K562 (cell line): ENCODE measurements at regions not wholly inside any gene's neighbourhood (a gene's known extent, or its start where the extent isn't known, plus 50 kb on each side); places are given as distances from the start of the nearest gene placed in this dataset.

Experiments used
- NR1H2 ChIP-seq: sonication (generic); formaldehyde crosslinking; IDR thresholded peaks from 2 replicates; pipeline ENCODE4 v1.4.0; 2020; ENCODE audit warnings: mild to moderate bottlenecking, missing genetic modification reagents
- TF ChIP-seq, protein P1 (sequence below): fragments of 200-800 bp; sonication (Bioruptor generic); IDR thresholded peaks from 2 replicates; pipeline ENCODE4 v1.6.1; 2016; ENCODE audit warnings: missing genetic modification characterization, missing compliant biosample characterization
- TF ChIP-seq, protein P2 (sequence below): IDR thresholded peaks from 2 replicates; pipeline ENCODE4 v1.6.1; 2011; ENCODE audit warnings: borderline replicate concordance, low read depth, mild to moderate bottlenecking, moderate library complexity, low read length; ENCODE audit not compliant: insufficient read depth, poor library complexity, severe bottlenecking

DNA sequence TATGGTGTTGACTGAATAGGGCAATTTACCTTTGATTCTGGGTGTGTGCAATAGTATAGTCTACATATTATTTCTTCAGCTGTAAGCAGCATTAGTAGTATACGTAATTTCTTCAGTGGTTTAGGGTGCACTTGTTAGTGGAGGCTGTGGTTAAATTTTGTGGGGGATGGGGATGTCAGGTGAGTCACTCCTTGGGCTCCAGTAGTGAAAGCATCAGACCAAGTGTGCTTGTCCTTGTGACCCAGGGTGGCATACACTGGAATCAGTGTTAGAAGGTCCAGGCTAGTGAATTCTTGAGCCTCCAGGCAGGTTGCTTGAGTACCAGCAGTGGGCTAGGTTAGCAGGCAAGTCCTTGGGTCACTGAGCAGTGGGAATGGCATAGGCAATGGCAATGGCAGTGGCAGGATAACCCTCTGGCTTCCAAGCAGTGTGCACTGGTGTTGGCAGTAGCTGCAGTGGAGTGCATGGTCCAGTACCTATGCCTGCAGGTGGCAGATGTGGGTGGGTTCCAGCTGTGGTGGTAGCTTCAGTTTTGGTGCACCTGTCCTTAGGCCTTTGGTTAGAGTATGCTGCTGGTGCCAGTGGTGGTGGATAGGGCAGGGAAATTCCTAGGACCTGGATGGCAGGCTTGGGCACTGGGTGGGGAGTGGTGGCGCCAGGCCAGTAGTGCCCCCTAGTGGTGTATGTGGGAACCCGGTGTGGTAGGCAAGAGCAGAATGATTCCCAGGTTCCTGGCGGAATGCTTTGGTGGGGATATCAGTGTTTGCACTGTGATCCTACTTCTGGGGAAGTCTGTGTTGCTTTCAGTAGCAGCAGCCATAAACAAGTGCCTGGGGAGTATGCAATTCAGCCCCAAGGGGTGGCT lies 531.0 kb downstream of the SMARCA1 start (continued):
- TF ChIP-seq, protein P1, sequence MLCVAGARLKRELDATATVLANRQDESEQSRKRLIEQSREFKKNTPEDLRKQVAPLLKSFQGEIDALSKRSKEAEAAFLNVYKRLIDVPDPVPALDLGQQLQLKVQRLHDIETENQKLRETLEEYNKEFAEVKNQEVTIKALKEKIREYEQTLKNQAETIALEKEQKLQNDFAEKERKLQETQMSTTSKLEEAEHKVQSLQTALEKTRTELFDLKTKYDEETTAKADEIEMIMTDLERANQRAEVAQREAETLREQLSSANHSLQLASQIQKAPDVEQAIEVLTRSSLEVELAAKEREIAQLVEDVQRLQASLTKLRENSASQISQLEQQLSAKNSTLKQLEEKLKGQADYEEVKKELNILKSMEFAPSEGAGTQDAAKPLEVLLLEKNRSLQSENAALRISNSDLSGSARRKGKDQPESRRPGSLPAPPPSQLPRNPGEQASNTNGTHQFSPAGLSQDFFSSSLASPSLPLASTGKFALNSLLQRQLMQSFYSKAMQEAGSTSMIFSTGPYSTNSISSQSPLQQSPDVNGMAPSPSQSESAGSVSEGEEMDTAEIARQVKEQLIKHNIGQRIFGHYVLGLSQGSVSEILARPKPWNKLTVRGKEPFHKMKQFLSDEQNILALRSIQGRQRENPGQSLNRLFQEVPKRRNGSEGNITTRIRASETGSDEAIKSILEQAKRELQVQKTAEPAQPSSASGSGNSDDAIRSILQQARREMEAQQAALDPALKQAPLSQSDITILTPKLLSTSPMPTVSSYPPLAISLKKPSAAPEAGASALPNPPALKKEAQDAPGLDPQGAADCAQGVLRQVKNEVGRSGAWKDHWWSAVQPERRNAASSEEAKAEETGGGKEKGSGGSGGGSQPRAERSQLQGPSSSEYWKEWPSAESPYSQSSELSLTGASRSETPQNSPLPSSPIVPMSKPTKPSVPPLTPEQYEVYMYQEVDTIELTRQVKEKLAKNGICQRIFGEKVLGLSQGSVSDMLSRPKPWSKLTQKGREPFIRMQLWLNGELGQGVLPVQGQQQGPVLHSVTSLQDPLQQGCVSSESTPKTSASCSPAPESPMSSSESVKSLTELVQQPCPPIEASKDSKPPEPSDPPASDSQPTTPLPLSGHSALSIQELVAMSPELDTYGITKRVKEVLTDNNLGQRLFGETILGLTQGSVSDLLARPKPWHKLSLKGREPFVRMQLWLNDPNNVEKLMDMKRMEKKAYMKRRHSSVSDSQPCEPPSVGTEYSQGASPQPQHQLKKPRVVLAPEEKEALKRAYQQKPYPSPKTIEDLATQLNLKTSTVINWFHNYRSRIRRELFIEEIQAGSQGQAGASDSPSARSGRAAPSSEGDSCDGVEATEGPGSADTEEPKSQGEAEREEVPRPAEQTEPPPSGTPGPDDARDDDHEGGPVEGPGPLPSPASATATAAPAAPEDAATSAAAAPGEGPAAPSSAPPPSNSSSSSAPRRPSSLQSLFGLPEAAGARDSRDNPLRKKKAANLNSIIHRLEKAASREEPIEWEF (CRISPR knock-in tag) = no peak
- TF ChIP-seq NR1H2 (CRISPR knock-in tag) = no peak
- TF ChIP-seq, protein P2, sequence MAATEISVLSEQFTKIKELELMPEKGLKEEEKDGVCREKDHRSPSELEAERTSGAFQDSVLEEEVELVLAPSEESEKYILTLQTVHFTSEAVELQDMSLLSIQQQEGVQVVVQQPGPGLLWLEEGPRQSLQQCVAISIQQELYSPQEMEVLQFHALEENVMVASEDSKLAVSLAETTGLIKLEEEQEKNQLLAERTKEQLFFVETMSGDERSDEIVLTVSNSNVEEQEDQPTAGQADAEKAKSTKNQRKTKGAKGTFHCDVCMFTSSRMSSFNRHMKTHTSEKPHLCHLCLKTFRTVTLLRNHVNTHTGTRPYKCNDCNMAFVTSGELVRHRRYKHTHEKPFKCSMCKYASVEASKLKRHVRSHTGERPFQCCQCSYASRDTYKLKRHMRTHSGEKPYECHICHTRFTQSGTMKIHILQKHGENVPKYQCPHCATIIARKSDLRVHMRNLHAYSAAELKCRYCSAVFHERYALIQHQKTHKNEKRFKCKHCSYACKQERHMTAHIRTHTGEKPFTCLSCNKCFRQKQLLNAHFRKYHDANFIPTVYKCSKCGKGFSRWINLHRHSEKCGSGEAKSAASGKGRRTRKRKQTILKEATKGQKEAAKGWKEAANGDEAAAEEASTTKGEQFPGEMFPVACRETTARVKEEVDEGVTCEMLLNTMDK = no peak
